Hepatocyte (in vitro differentiated cells): ENCODE measurements at regions not wholly inside any gene's neighbourhood (a gene's known extent, or its start where the extent isn't known, plus 50 kb on each side); places are given as distances from the start of the nearest gene placed in this dataset.

ENCODE experiments used
- DNase-seq: peaks from one replicate; pipeline ENCODE4 v3.0.0-alpha.2; 2016; ENCODE audit warnings: low spot score
- H2AFZ ChIP-seq: fragments of 200-600 bp; sonication (generic); 2 replicates; pipeline ENCODE4 v1.6.0; 2016; ENCODE audit warnings: antibody characterized with exemption, mild to moderate bottlenecking
- H3K27ac ChIP-seq: fragments of 200-600 bp; sonication (generic); 2 replicates; pipeline ENCODE4 v1.5.1; 2016; ENCODE audit warnings: mild to moderate bottlenecking
- H3K27me3 ChIP-seq: fragments of 200-600 bp; sonication (generic); 2 replicates; pipeline ENCODE4 v1.6.1; 2016
- H3K36me3 ChIP-seq: fragments of 200-600 bp; sonication (generic); replicated peaks from 2 replicates; pipeline ENCODE4 v1.5.1; 2016; ENCODE audit warnings: low read depth; ENCODE audit not compliant: insufficient read depth
- H3K4me1 ChIP-seq: fragments of 200-600 bp; sonication (generic); 2 replicates; pipeline ENCODE4 v1.5.1; 2016; ENCODE audit warnings: mild to moderate bottlenecking, moderate library complexity; ENCODE audit not compliant: insufficient read depth
- H3K4me2 ChIP-seq: fragments of 200-600 bp; sonication (generic); 2 replicates; pipeline ENCODE4 v1.6.0; 2016
- H3K4me3 ChIP-seq: fragments of 200-600 bp; sonication (generic); 2 replicates; pipeline ENCODE4 v1.5.1; 2016; ENCODE audit warnings: mild to moderate bottlenecking
- H3K79me2 ChIP-seq: fragments of 200-600 bp; sonication (generic); 2 replicates; pipeline ENCODE4 v1.6.0; 2017; ENCODE audit warnings: mild to moderate bottlenecking
- H3K9me2 ChIP-seq: fragments of 200-600 bp; sonication (generic); replicated peaks from 2 replicates; pipeline ENCODE4 v1.6.0; 2017; ENCODE audit warnings: mild to moderate bottlenecking; ENCODE audit not compliant: insufficient read depth
- H3K9me3 ChIP-seq: fragments of 200-600 bp; sonication (generic); 2 replicates; pipeline ENCODE4 v1.5.1; 2016; ENCODE audit warnings: low read depth, mild to moderate bottlenecking
- H4K20me1 ChIP-seq: fragments of 200-600 bp; sonication (generic); 2 replicates; pipeline ENCODE4 v1.6.0; 2016; ENCODE audit warnings: mild to moderate bottlenecking; ENCODE audit not compliant: insufficient read depth, poor library complexity, severe bottlenecking
- CTCF ChIP-seq: fragments of 200-600 bp; sonication (generic); IDR thresholded peaks from 2 replicates; pipeline ENCODE4 v1.5.1; 2016; ENCODE audit warnings: antibody characterized with exemption, mild to moderate bottlenecking; ENCODE audit not compliant: poor library complexity
- EZH2 ChIP-seq: fragments of 200-600 bp; sonication (generic); IDR thresholded peaks from 2 replicates; pipeline ENCODE4 v1.6.1; 2016; ENCODE audit warnings: antibody characterized with exemption, mild to moderate bottlenecking, borderline replicate concordance
- EZH2phosphoT487 ChIP-seq: fragments of 200-600 bp; sonication (generic); IDR thresholded peaks from one replicate; pipeline ENCODE4 v1.6.1; 2018; ENCODE audit warnings: antibody characterized with exemption, mild to moderate bottlenecking, low read depth, moderate library complexity; ENCODE audit not compliant: unreplicated experiment, severe bottlenecking
- WGBS: methylation state at CpG from one replicate; pipeline ENCODE4 v1.1.6; 2016; ENCODE audit warnings: low lambda C conversion rate; ENCODE audit errors: missing lambda C conversion rate; 5-methylcytosine and 5-hydroxymethylcytosine counted together

- DNase-seq = peak; percentile 31
- H3K4me2 ChIP-seq = no peak overlapping the region
- peaks cover 28% of the 10 kb centered on the region for H3K4me1 ChIP-seq
- peak overlapping the region; percentile 33 for H3K27ac ChIP-seq
- no peaks in the 10 kb centered on the region for H4K20me1 ChIP-seq
- no peak for TF ChIP-seq EZH2phosphoT487
- no peak for TF ChIP-seq CTCF
- TF ChIP-seq EZH2 = no peak
- no peaks in the 10 kb centered on the region for H3K36me3 ChIP-seq
- WGBS = 50% methylated on average over 9 of the region's 9 CpGs
- H3K4me3 ChIP-seq = no peak overlapping the region
- H3K79me2 ChIP-seq = no peaks in the 10 kb centered on the region
- no peaks in the 10 kb centered on the region for H3K9me2 ChIP-seq
- H3K27me3 ChIP-seq = no peaks in the 10 kb centered on the region
- H2AFZ ChIP-seq = no peak overlapping the region
- H3K9me3 ChIP-seq = no peaks in the 10 kb centered on the region
Measured at GRCh38 chr9:82560457-82560904, 502.5 kb downstream of the RASEF start.

DNA sequence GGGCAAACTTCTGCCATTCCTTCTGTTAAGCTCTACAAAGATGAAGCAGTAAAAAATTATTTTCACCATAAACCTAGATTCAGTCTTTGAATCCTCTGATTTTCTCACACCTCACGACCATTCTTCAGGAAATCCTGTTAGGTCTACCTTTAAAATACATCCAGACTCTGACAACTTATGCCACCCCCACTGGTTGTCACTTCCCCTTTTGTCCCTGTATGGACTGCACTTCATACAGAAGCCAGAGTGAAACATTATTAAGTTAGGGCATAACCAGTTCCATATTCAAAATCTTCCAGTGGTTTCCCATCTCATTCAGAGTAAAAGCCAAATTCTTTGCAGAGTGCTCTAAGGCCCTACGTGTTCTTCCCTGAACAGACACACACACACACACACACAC lies 499.8 kb downstream of the RASEF start:
- WGBS = 84% methylated on average over 2 of the region's 2 CpGs
- H3K36me3 ChIP-seq = no peaks in the 10 kb centered on the region
- no peak overlapping the region for H3K4me2 ChIP-seq
- H3K4me3 ChIP-seq = no peak overlapping the region
- H3K9me2 ChIP-seq = no peaks in the 10 kb centered on the region
- H4K20me1 ChIP-seq = no peaks in the 10 kb centered on the region
- no peak overlapping the region for H2AFZ ChIP-seq
- H3K27ac ChIP-seq = no peak overlapping the region
- H3K9me3 ChIP-seq = no peaks in the 10 kb centered on the region
- no peak for TF ChIP-seq EZH2phosphoT487
- no peak for TF ChIP-seq CTCF
- no peak for TF ChIP-seq EZH2
- peaks cover 23% of the 10 kb centered on the region for H3K4me1 ChIP-seq
- no peaks in the 10 kb centered on the region for H3K79me2 ChIP-seq
- H3K27me3 ChIP-seq = no peaks in the 10 kb centered on the region
- DNase-seq = no peak

DNA sequence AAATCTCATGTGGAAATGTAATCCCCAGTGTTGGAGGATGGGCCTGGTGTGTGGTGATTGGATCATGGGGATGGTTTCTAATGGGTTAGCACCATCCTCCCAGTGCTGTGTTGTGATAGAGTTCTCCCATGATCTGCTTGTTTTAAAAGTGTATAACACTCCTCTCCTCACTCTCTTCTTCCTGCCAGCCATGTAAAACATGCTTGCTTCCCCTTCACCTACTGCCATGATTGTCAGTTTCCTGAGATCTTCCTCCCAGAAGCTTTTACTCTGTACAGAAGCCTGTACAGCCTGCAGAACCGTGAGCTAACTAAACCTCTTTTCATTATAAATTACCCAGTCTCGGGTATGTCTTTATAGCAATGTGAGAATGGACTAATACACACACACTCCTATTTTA lies 499.1 kb downstream of the RASEF start:
- Histone ChIP-seq H3K79me2 (no peaks in the 10 kb centered on the region), H3K4me2 (no peak overlapping the region), H3K27ac (no peak overlapping the region), H3K27me3 (no peaks in the 10 kb centered on the region), H3K4me3 (no peak overlapping the region), H3K9me3 (no peaks in the 10 kb centered on the region), H3K9me2 (no peaks in the 10 kb centered on the region), H4K20me1 (no peaks in the 10 kb centered on the region), H3K36me3 (no peaks in the 10 kb centered on the region), H3K4me1 (peaks cover 18% of the 10 kb centered on the region), H2AFZ (no peak overlapping the region)
- DNase-seq = no peak
- TF ChIP-seq CTCF (no peak), EZH2phosphoT487 (no peak), EZH2 (no peak)
- 89% methylated on average over 2 of the region's 2 CpGs for WGBS
